ENCODE measurements at regions not wholly inside any gene's neighbourhood (a gene's known extent, or its start where the extent isn't known, plus 50 kb on each side); places are given as distances from the start of the nearest gene placed in this dataset.
"Not testable (repeated sequence)": the region's sequence is repeated elsewhere in the genome, so short reads cannot be mapped to it uniquely, and the experiment has no call there.

GRCh38 chr2:87496036-87497006 lies 251.6 kb upstream of the PLGLB2 start:
- TF ChIP-seq JUN (IDR thresholded peaks at IDR 0.05; ENCODE audit: borderline replicate concordance, insufficient read depth, insufficient read length, low read depth); POLR2AphosphoS5 (IDR thresholded peaks at IDR 0.05; ENCODE audit: insufficient read depth, low read depth, low read length): not testable (repeated sequence)
